Activated CD8-positive, alpha-beta memory T cell treated with anti-CD3 and anti-CD28 coated beads for 4 hours (primary cell): ENCODE measurements at regions not wholly inside any gene's neighbourhood (a gene's known extent, or its start where the extent isn't known, plus 50 kb on each side); places are given as distances from the start of the nearest gene placed in this dataset.

Source experiments
- DNase-seq, 2 donors: peaks; one replicate each; pipeline ENCODE4 v3.0.0-alpha.2; 2020; ENCODE audit warnings: low read depth in 2 of 2

DNA sequence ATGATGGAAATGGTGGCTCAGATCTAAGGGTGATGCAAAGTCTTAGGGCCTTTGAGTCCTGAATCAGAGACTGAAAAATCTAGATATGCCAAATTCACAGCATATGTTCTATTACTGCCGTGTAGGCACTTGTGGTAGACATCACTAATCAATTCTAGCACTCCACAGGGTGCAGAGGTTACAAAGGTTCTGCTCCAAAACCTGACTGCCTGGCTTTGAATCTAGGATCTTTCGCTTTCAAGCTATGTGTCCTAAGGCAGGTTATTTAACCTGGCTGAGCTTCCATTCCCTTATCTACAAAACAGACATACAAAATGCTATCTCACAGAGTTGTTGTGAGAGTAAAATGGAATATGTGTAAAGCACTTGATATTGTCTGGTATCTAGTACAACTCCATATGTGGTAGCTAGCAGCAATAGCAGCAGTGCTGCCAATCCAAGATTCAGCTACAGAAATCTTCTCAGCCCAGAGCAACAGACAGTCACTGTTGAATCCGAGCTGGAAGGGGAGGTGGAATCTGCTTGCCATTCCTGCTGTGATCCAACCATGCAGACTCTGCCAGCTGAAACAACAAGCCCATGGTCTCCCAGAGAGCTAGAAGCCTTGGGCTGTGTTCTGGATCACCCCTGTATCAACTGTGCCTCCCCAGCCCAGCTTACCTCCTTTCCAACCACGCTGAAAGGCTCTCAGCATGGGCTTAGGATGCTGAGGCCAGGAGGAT lies 206.9 kb downstream of the TFAP2C start:
- DNase-seq = no peak

DNA sequence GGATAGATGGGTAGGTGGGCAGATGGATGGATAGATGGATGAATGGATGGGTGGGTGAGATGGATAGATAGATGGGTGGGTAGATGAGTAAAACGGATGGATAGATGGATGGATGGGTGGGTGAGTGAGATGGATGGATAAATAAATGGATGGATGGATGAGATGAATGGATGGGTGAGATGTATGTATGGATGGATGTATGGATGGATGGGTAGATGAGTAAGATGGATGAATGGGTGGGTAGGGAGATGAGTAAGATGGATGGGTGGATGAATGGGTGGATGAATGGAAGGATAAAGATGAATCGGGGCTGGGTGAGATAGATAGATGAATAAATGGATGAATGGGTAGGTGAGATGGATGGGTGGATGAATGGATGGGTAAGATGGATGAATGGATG lies 210.1 kb downstream of the TFAP2C start:
- DNase-seq = no peak

DNA sequence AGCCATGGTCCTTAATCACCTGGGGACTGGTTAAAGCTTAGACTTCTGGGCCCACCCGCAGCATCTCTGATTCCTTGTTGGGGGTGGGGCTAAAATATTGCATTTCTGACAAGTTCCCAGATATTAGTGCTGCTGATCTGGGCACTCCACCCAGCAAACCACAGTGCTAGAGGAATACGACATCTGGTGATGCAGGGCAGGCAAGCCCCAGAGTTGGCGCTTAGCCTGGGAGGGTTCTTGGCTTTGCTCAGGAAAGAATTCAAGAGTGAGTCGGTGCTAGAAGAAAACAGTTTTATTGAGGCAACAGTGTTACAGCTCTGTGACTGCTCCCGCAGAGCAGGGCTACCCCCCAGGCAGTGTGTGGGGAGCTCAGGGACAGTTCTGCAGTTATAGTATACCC lies 210.7 kb downstream of the TFAP2C start:
- DNase-seq = no peak

DNA sequence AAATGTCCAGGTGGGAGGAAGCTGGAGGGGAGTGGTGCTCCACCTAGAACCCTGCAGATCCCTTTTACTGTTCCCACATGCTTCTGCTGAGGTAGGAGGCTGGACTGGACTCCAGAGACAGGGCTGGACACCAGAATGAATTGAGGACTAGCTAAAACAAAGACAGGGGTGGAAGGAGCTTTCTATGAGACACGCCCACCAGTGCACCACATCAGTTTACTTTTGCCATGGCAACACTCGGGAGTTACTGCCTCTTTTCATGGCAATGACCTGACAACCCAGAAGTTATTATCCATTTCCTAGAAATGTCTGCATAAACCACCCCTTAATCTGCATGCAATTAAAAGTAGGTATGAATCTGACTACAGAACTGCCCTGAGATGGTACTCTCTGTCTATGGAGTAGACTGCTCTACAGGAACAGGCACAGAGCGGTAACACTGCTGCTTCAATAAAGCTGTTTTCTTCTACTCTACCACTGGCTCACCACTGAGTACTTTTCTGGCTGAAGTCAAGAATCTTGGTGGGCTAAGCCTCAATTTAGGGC lies 211.7 kb downstream of the TFAP2C start:
- no peak for DNase-seq

DNA sequence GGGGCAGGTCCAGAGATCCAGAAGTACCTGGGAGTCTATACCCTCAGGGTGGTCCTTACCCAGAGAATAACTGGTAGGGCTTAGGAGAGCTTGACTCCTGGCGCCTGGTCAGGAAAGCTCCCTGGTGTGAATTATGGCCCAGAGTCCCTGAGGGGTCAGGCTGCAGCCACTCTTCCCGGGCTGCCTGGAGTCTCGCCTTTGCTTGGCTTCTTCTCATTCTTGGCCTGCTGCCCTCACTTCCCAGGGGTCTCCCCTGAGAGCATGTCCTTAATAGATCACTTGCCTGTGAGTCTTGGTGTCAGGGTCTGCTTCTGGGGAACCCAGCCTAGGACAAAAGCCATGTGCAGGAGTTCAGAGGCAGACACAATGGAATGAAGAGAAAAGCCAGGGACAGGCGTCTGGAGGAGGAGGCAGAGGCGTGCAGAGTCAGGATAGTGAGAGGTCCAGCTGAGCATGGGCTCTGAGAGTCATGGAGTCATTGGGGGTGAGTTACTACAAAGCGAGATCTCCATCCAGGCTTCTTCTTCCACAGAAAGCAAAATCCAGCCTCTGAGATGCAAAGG lies 212.3 kb downstream of the TFAP2C start:
- DNase-seq = no peak

DNA sequence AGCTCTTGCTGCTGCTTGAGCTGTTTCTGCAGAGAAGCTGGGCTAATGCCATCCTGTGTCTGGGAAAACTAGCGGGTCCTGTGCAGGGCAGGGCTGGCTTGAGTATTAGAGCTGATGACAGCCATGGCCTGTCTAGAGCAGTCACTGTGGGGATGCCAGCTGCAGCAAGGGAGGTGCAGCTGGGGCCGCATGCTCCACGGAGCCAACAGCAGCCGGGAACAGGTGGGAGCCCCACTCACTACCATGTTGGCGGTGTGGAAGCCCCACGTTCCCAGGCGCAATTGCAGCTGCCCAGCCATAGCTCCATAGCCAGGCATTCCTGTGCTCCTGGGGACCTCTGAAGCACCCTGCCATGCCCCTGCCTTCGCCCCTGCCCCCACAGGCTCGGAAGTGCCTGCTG lies 212.9 kb downstream of the TFAP2C start:
- DNase-seq = no peak

DNA sequence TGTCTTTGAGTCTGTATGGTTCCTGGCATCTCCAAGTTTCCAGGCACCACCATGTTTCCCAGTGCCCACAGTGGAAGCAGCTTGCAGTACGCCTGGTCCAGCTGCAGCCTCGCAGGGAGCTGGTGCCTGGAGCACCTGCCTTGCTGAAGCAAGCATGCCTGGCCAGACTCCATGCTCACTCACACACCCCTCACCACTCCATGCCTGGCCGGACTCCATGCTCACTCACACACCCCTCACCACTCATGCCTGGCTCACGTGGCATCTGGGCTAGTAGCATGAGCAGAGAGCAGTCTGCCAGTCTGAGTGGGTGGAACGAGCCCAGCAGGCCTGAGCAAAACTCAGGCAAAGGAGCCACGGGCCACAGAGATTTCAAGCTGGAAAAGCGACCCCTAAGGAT lies 214.3 kb downstream of the TFAP2C start:
- no peak for DNase-seq

DNA sequence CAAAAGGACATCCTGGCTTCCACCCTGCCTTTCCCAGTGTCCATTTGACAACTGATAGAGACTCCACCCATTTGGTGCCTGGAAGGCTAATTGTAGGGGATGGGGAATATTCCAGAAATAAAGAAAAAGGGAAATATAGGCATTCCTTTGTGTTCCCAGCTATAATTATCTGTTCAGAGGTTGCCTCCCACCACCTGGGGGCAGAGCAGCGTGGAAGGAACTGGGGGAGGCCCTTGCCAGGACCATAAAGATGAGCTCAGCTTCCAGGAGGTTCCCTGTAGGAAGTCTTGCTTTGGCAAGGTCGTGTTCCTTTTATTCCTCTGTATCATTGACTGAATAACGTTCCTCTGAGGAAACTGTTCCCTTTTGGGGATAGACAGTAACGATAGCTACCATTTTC lies 214.7 kb downstream of the TFAP2C start:
- DNase-seq = no peak

DNA sequence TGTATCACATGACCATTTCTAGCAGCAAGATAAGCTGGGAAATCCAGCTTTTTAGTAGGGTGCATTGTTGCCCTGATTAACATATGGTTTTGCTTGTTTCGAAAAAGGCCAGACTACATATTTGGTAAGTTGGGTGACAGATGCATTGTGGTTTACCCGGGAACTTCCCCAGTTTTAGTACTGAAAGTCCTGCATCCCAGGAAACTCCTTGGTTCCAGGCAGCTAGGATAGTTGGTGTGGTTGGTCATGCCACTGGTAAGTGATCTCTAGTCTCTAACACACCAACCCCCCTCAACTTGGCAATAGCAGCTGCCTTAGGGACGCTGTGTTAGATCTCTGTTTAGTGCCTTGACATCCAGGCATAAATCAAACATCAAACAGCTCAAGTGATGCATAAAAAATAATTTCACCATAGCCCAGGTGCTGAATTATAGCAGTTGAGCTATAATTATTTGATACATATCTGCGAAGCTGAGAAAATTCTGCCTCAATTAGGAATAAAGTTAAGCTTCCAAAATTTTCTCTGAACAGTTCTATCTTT lies 216.5 kb downstream of the TFAP2C start:
- DNase-seq = no peak

DNA sequence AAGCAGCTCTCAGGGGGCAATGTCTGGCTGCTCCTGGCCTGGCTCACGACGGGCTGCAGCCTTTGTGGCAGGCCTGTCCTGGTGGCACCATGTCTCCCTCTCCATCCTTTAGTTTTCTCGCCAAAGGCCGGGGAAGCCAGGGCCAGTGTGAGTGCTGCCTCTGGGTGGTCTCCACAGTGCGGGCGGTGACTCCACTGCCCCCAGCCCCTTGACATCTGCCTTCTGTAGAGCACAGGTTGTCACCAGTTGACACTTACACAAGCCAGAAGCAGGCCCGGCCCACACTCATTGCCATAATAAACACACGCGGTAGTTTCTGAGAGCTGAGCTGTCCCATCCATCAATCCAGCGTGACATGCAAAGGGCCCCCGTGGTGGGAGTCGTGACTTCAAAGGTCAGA lies 219.5 kb downstream of the TFAP2C start:
- DNase-seq = no peak

DNA sequence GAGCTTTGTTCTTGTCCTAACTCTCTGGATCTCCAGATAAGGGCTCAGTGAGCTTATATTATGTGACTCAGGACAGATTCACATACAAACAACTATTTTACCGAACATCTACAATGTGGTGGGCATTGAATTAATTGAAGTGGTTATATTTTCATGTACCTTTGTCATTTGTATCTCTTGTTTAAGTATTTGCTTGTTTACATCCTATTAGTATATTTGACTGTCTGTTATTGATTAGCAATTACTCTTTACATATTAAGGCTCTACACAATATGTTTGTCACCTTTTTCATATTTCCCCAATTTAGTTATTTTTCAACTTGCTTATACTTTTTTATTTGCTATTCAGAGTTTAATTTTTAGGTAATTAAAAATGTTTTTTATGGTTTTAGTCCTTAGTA lies 222.4 kb downstream of the TFAP2C start:
- no peak for DNase-seq

DNA sequence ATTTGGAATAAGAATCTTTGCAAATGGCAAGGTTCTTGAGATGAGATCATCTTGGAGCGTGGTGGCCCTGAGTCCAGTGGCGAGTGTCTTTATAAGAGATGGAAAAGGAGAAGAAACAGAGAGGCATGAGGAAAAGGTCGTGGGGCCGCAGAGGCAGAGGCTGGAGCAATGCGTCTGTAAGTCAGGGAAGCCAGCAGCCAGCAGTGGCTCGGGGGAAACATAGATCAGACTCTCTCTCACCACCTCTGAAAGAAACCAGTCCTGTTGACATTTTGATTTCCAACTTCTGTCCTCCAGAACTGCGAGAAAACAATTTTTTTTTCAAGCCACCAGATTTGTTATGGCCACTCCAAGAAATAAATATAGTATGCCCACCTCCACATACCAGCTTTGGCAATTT lies 226.6 kb downstream of the TFAP2C start:
- DNase-seq = no peak

DNA sequence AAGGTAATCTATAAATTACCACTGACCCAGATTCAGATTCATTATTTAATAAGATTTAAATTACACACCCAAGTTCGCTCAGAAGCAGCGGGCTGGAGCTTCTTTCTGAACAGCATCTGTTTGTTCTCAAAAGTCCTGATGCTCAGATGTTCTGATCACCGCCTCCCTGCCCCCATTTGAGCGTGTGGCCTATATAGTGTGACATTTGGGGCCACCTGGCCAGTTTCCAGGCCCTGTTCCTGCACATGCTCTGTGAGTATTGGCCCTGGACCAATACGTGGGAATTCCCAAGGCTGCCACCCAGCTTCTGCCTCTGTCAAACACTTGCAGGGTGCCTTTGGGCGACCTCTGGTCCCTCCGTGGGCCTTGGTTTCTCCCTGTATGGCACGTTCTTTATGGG lies 228.8 kb downstream of the TFAP2C start:
- no peak for DNase-seq

DNA sequence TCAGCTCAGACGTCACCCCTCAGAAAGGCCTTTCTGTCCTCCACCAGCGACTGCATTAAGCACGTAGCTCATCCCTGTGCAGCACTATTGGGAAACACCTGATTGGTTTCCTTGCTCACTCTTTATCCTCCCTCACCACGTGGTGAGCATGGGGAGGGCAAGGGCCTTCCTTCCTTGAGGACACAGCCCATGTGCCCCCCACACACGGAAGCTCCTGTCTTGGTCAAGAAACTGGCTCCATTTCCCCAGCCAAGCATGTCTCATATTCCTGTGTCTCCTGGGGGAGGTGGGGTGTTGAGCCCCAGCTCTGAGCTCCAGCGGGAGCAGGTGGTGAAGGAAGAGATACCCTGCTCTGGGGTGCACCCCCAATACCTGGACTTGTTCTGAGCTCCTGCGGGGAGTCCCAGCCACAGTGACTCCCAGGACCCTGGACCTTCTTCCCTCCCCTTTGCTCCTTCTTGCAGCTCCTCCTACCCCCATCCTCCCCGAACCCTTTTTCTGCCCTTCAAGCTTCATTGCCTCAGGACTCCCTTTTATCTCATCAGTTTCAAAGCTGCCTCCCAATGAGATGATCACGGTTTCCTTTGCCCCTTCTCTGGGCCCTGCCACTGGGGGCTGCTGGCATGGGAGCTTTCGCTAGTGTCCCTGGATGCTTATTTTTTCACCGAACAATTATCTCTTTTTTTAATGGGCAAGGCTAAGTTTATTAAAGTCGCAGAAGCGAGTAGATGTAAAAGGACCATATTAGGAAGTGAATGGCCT lies 230.1 kb downstream of the TFAP2C start:
- no peak for DNase-seq

DNA sequence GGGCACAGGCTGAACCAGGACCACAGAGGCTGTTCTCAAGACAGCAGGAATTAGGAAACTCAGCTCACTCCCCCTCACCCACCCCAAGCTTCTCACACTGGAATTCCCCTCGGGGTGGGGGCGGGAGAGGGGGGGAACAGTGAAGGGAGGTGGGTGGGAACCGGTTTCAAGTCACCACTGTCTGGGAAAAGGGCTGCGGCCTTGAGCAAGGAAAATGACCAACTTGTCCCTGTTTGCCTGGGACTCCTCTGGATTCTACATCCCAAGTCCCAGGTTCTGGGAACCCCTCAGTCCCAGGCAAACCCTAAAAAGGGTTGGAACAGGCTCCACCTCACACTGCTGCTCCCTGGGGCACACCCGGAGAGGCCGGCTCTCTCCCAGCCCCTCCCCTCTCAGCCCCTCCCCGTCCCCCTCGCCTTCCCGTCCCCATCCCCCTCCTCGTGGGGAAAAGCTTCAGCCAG lies 230.7 kb downstream of the TFAP2C start:
- DNase-seq = no peak

DNA sequence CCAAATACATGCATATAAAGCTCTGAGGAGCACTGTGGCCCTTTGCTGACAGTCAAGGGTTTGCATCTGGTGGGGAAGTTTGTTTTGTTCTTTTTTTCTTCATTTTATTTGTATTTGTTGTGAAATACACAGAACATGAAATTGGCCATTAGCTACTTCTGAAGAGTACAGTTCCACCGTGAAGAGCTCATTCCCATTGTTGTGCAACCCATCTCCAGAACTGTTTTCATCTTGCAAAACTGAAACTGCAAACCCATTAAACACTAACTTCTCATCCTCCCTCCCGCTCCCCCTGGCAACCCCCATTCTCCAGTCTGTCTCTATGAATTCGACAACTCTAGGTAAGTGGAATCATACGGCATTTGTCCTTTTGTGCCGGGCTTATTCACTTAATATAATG lies 231.3 kb downstream of the TFAP2C start:
- DNase-seq = no peak

DNA sequence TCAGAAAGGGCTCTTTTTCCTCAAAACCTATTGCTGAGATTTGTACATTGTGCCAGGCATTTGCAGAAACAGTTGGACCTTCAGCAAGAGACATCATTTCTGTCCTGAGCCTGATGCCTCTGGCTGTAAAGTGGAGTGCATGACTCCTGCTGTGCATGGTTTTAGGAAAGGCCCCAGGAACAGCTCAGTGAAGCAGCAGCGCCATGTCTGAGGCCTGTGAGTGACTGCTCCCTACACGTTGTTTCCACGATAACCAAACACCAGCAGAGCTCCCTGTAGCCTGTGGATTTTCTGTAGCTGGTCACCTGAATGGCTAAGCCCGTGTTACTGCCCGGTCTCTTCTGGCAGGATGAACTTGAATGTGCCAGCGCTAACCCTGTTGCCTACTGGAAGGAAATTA lies 232.5 kb downstream of the TFAP2C start:
- DNase-seq = no peak

DNA sequence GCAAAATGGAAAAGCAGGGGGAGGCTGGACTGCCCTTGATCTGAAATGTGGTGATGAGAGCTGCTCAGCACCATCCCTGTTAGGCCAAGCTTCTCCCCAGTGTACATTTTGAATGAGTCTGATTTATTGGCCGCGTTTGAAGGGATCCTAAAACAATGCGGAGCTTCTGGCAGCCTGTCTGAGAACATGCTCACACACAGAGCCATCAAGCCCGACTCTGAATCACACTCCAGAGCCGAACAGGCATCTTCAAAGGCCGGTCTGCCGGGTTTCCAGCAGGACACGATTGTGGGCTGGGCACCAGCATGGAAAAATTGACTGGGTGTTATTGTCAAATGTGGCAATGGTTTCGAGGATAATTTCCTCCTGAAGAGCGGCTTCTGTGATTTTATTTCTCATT lies 235.9 kb downstream of the TFAP2C start:
- DNase-seq = no peak

DNA sequence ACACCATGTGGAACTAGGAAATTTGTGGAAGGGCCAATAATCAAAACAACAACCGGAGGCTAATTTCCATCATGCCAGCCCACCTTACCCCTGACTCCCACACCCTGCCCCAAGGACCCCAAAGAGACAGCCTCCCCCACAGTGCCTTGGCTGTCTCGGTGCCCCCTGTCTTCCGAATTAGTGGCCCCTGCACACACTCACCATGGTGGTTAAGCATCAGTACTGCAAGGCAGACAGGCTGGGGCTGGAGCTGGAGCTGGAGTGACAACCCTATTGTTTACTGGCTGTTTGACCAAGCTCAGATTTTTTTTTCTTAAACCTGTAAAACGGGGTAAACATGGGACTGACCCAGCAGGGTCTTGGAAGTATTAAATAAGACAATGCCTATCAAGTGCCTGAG lies 238.0 kb downstream of the TFAP2C start:
- DNase-seq = no peak

DNA sequence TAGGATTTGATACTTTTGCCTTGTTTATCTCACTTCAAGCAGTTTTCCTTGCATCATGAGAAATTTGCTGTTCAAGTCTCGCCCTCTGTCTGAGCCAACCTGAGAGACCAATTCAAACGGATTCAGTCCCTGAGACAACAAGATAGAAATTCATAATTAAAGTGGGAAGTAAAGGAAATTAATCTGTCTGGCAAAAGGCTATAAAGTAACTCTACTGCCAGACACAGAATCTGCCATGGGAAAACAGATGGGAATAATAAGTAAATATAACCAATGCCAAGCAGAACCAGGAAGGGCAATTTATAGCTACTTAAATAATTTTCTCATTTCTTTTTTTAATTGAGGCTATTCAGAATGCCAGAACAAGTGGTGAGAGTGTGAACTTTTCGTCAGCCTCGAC lies 239.6 kb downstream of the TFAP2C start:
- DNase-seq = no peak

DNA sequence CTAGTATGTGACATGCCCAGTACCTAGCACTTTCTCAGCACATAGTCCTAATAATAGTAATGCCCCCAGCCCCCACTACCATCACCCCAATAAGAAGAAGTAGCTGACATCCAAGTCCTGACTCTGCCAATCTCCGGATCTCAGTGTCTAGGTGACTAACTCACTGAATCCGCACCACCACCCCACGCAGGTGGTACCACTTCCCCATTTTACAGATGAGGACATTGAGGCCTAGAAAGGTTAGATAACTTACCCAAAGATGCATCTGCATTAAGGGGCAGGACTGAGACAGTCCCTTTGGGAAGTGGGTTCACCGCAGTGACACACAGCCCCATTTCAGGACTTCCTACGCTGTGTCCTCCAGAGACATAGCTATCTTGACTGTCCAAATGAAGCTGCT lies 241.2 kb downstream of the TFAP2C start:
- DNase-seq = no peak

DNA sequence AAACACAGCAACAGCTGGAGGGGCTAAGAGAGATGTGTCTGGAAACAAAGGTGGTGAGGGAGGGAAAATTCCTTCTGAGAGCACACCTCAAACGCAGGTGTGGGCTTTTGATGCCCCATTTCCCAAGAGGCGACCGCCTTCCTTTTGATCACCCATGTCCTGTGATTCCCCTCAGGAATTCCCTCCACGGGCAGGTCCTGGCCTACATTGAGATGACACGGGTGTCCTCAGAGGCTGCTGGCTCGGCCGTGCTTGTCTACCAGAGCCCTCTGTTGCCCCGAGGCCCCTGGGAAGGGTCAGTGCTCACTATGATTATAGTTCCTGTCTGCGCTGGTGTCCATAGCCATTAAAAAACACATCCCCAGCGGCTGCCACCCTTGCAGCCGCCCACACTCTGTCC lies 242.6 kb downstream of the TFAP2C start:
- DNase-seq = no peak
